CD4-positive, alpha-beta T cell (primary cell): ENCODE measurements at regions not wholly inside any gene's neighbourhood (a gene's known extent, or its start where the extent isn't known, plus 50 kb on each side); places are given as distances from the start of the nearest gene placed in this dataset.

Experiments used
- ATAC-seq: fragments of 200-7000 bp; cut with Tn5 transposase; one replicate; pipeline ENCODE4 v1.10.0; 2022; ENCODE audit warnings: mild to moderate bottlenecking; ENCODE audit not compliant: poor library complexity
- CTCF ChIA-PET: fragments of 350-600 bp; sonication (Branson Sonifier 250); formaldehyde crosslinking; loops from one replicate; lab custom pipeline; 2021; ENCODE audit warnings: antibody characterized with exemption, inconsistent platforms; lab: Charles Lee
- POLR2A ChIA-PET: fragments of 350-600 bp; sonication (Branson Sonifier 250); formaldehyde crosslinking; loops from one replicate; lab custom pipeline; 2021; ENCODE audit warnings: antibody characterized with exemption, inconsistent platforms; lab: Charles Lee
- DNase-seq, 14 experiments: peaks; one replicate each; pipeline ENCODE4 v3.0.0-alpha.2; 2013 to 2020; ENCODE audit warnings: mixed read lengths in 2 of 14
- H3K27ac ChIP-seq, 2 donors: one replicate each; pipeline versions ENCODE4 v1.5.1 to v1.7.0; 2013; ENCODE audit warnings: low read length in 2 of 2, low read depth in 1 of 2, mild to moderate bottlenecking in 1 of 2
- H3K27me3 ChIP-seq, 2 experiments: 1 replicate in 1 of 2; 2 replicates in 1 of 2; pipeline versions ENCODE4 v1.6.1 to v1.7.0; 2013; ENCODE audit warnings: low read length in 2 of 2, control low read depth in 1 of 2, mild to moderate bottlenecking in 1 of 2, moderate library complexity in 1 of 2; ENCODE audit not compliant: insufficient read depth in 2 of 2, control insufficient read depth in 1 of 2
- H3K36me3 ChIP-seq: one replicate; pipeline ENCODE4 v1.6.1; 2013; ENCODE audit warnings: low read length, control low read depth; ENCODE audit not compliant: insufficient read depth
- H3K4me1 ChIP-seq: one replicate; pipeline ENCODE4 v1.6.1; 2013; ENCODE audit warnings: low read length, control low read depth; ENCODE audit not compliant: insufficient read depth
- H3K4me3 ChIP-seq: one replicate; pipeline ENCODE4 v1.5.1; 2013; ENCODE audit warnings: mild to moderate bottlenecking, low read length, moderate library complexity
- H3K9me3 ChIP-seq, 2 experiments: 1 replicate in 1 of 2; 2 replicates in 1 of 2; pipeline versions ENCODE4 v1.6.1 to v1.7.0; 2013; ENCODE audit warnings: low read length in 2 of 2, mild to moderate bottlenecking in 2 of 2, control low read depth in 1 of 2, moderate library complexity in 1 of 2; ENCODE audit not compliant: control insufficient read depth in 1 of 2, insufficient read depth in 1 of 2
- H3K27ac Mint-ChIP-seq: one replicate; pipeline ENCODE4 v1.8.0; 2020; ENCODE audit warnings: mixed read lengths
- H3K27me3 Mint-ChIP-seq: one replicate; pipeline ENCODE4 v1.8.0; 2021; ENCODE audit warnings: mixed read lengths
- H3K36me3 Mint-ChIP-seq: one replicate; pipeline ENCODE4 v1.8.0; 2021; ENCODE audit warnings: low read depth, mixed read lengths
- H3K4me1 Mint-ChIP-seq: one replicate; pipeline ENCODE4 v1.8.0; 2021; ENCODE audit warnings: low read depth, mixed read lengths
- H3K4me3 Mint-ChIP-seq: one replicate; pipeline ENCODE4 v1.8.0; 2020; ENCODE audit warnings: mild to moderate bottlenecking, mixed read lengths
- H3K9me3 Mint-ChIP-seq: one replicate; pipeline ENCODE4 v1.8.0; 2020; ENCODE audit warnings: mixed read lengths
- intact Hi-C, 2 experiments: fragments of 100-400 bp; cut with DNase I in 1 of 2; cut with micrococcal nuclease in 1 of 2; formaldehyde crosslinking; loops; one replicate each; pipeline versions ENCODE4 v1.15.1 to v1.9.0; 2023 to 2025; cut with DNase I, micrococcal nuclease
- TF ChIP-seq, protein P1 (sequence below): fragments of 200-600 bp; IDR thresholded peaks from one replicate; pipeline ENCODE4 v1.8.0; 2022; ENCODE audit warnings: antibody characterized with exemption, mild to moderate bottlenecking

DNA sequence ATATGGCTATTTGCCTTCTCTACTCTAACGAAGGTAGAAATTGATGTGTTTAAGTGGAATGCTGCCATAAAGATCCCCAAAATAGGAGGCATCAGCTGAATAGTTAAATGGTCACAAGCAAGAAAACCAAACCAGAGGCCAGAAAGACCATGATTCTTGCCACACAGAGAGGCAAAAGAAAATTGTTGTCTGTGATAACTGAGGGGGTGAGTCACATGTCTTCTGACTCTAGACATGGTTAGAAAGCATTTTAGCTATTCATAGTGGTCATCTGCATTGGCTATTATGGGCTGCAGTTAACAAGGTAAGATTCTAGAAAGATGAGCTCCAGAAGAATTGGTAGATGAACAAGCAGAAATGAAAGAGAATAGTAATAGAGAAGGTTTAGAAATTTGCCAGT lies 361.4 kb upstream of the NPSR1 start:
- Histone ChIP-seq H3K36me3 (no peaks in the 10 kb centered on the region), H3K27ac (no peak overlapping the region), H3K9me3 (peaks cover 0 to 3% of the 10 kb centered on the region in 2 experiments), H3K4me3 (no peak overlapping the region), H3K27me3 (no peaks in the 10 kb centered on the region), H3K4me1 (no peaks in the 10 kb centered on the region)
- Mint-ChIP-seq H3K36me3 (no peaks in the 10 kb centered on the region), H3K4me1 (no peaks in the 10 kb centered on the region), H3K4me3 (no peak overlapping the region), H3K27me3 (no peaks in the 10 kb centered on the region), H3K9me3 (peaks cover 5% of the 10 kb centered on the region), H3K27ac (no peak overlapping the region)
- POLR2A ChIA-PET, result no interaction called here
- DNase-seq (no peak), ATAC-seq (no peak)
- intact Hi-C loops, result no loop called here
- TF ChIP-seq, protein P1, sequence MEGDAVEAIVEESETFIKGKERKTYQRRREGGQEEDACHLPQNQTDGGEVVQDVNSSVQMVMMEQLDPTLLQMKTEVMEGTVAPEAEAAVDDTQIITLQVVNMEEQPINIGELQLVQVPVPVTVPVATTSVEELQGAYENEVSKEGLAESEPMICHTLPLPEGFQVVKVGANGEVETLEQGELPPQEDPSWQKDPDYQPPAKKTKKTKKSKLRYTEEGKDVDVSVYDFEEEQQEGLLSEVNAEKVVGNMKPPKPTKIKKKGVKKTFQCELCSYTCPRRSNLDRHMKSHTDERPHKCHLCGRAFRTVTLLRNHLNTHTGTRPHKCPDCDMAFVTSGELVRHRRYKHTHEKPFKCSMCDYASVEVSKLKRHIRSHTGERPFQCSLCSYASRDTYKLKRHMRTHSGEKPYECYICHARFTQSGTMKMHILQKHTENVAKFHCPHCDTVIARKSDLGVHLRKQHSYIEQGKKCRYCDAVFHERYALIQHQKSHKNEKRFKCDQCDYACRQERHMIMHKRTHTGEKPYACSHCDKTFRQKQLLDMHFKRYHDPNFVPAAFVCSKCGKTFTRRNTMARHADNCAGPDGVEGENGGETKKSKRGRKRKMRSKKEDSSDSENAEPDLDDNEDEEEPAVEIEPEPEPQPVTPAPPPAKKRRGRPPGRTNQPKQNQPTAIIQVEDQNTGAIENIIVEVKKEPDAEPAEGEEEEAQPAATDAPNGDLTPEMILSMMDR, result no peak
- CTCF ChIA-PET, result no interaction called here

DNA sequence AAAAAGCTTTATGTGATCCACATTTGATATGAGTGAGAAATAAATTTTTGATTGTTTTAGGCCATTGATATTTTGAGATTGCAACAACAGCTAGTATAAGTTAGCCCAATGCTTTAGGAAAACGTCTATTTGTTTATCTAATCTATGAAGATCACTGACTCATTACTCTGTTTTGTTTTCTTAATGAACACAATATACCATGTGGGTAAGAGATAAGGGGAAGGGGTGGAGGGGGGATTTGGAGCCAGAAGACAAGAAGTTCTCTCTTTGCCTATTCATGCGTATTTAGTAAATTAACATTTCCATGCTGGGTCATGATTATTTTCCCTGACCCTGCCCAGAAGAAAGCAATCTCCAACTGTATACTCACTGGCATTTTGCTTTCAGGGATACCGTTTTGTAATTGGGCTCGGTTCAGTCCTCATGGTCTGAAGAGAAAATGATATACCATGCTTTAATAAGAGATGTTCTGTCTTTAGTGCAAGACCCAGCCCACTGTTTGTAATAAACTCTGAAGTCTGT lies 359.5 kb upstream of the NPSR1 start:
- H3K27ac ChIP-seq, result no peak overlapping the region
- ChIA-PET POLR2A (no interaction called here), CTCF (no interaction called here)
- Mint-ChIP-seq H3K36me3 (no peaks in the 10 kb centered on the region), H3K4me3 (no peak overlapping the region), H3K27me3 (no peaks in the 10 kb centered on the region), H3K27ac (no peak overlapping the region), H3K4me1 (no peaks in the 10 kb centered on the region), H3K9me3 (no peaks in the 10 kb centered on the region)
- no peak overlapping the region for H3K4me3 ChIP-seq
- H3K9me3 ChIP-seq, result no peaks in the 10 kb centered on the region
- H3K4me1 ChIP-seq, result no peaks in the 10 kb centered on the region
- H3K36me3 ChIP-seq, result no peaks in the 10 kb centered on the region
- DNase-seq, result no peak
- TF ChIP-seq, protein P1, result no peak
- ATAC-seq, result no peak
- intact Hi-C loops, result no loop called here
- H3K27me3 ChIP-seq, result no peaks in the 10 kb centered on the region

DNA sequence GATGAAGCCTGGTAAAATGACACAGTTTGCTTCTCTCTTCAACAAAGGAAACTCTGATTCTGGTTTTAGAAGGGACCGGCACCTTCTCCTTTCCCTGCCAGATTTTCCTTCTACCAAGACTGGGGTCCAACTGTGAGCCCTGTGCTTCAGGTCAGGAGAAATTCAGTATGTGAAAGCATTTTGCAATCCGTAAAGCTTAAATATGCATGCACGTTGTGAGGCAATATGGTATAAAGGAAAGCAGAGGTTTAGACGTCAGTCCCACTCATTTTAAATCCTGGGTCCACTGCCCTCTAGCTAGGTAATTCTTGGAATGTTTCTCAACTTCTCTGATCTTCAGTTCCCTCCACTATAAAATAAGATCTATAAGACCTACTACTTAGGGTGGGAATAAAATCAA lies 359.0 kb upstream of the NPSR1 start:
- H3K27me3 Mint-ChIP-seq, result no peaks in the 10 kb centered on the region
- TF ChIP-seq, protein P1, result no peak
- Histone ChIP-seq H3K9me3 (no peaks in the 10 kb centered on the region), H3K27me3 (no peaks in the 10 kb centered on the region), H3K36me3 (no peaks in the 10 kb centered on the region), H3K4me1 (no peaks in the 10 kb centered on the region), H3K4me3 (no peak overlapping the region), H3K27ac (no peak overlapping the region)
- no peaks in the 10 kb centered on the region for H3K9me3 Mint-ChIP-seq
- no peaks in the 10 kb centered on the region for H3K36me3 Mint-ChIP-seq
- intact Hi-C loops, result no loop called here
- no peak overlapping the region for H3K27ac Mint-ChIP-seq
- no peaks in the 10 kb centered on the region for H3K4me1 Mint-ChIP-seq
- H3K4me3 Mint-ChIP-seq, result no peak overlapping the region
- ATAC-seq, result no peak
- ChIA-PET POLR2A (no interaction called here), CTCF (no interaction called here)
- DNase-seq, result no peak
